DND-41 (cell line): ENCODE measurements at regions not wholly inside any gene's neighbourhood (a gene's known extent, or its start where the extent isn't known, plus 50 kb on each side); places are given as distances from the start of the nearest gene placed in this dataset.

Experiments used
- ATAC-seq: fragments of 200-7000 bp; cut with Tn5 transposase; 3 replicates; pipeline ENCODE4 v1.9.1; 2021; ENCODE audit warnings: low read depth; ENCODE audit not compliant: insufficient read depth
- DNase-seq: peaks from one replicate; pipeline ENCODE4 v3.0.0-alpha.2; 2020
- H2AFZ ChIP-seq: 2 replicates; pipeline ENCODE4 v1.6.0; 2012; ENCODE audit warnings: low read depth, low read length
- H3K27ac ChIP-seq: 2 replicates; pipeline ENCODE4 v1.5.1; 2012; ENCODE audit warnings: low read length, inconsistent platforms
- H3K27me3 ChIP-seq: fragments of 200-600 bp; sonication (generic); 2 replicates; pipeline ENCODE4 v1.6.0; 2012; ENCODE audit warnings: low read length, mild to moderate bottlenecking, inconsistent platforms; ENCODE audit not compliant: insufficient read depth, poor library complexity
- H3K36me3 ChIP-seq: 2 replicates; pipeline ENCODE4 v1.5.1; 2012; ENCODE audit warnings: low read length, inconsistent platforms; ENCODE audit not compliant: insufficient read depth
- H3K4me1 ChIP-seq: 2 replicates; pipeline ENCODE4 v1.5.1; 2012; ENCODE audit warnings: mild to moderate bottlenecking, low read length; ENCODE audit not compliant: insufficient read depth
- H3K4me2 ChIP-seq: 2 replicates; pipeline ENCODE4 v1.6.0; 2012; ENCODE audit warnings: mild to moderate bottlenecking, moderate library complexity, low read length, inconsistent platforms; ENCODE audit not compliant: insufficient read depth
- H3K4me3 ChIP-seq, 2 experiments: fragments of 200-600 bp in 1 of 2; shearing (Covaris generic) in 1 of 2; 2 replicates each; pipeline ENCODE4 v1.5.1; 2012 to 2016; ENCODE audit warnings: inconsistent platforms in 2 of 2, low read length in 2 of 2, mild to moderate bottlenecking in 2 of 2, low read depth in 1 of 2, moderate library complexity in 1 of 2
- H3K79me2 ChIP-seq: 2 replicates; pipeline ENCODE4 v1.6.0; 2012; ENCODE audit warnings: low read length, inconsistent platforms; ENCODE audit not compliant: insufficient read depth
- H3K9ac ChIP-seq: 2 replicates; pipeline ENCODE4 v1.6.0; 2012; ENCODE audit warnings: low read depth, mild to moderate bottlenecking, inconsistent platforms, low read length, moderate library complexity
- H3K9me3 ChIP-seq: 2 replicates; pipeline ENCODE4 v1.5.1; 2012; ENCODE audit warnings: low read length, moderate library complexity, mild to moderate bottlenecking, inconsistent platforms; ENCODE audit not compliant: insufficient read depth, severe bottlenecking
- H4K20me1 ChIP-seq: 2 replicates; pipeline ENCODE4 v1.6.0; 2012; ENCODE audit warnings: low read length; ENCODE audit not compliant: insufficient read depth
- EZH2 ChIP-seq: IDR thresholded peaks from 3 replicates; pipeline ENCODE4 v1.6.1; 2012; ENCODE audit warnings: borderline replicate concordance, low read depth, mild to moderate bottlenecking, moderate library complexity, low read length, inconsistent platforms; ENCODE audit not compliant: severe bottlenecking
- TF ChIP-seq, protein P1 (sequence below): IDR thresholded peaks from 2 replicates; pipeline ENCODE4 v1.5.1; 2012; ENCODE audit warnings: borderline replicate concordance, low read length, moderate library complexity, mild to moderate bottlenecking; ENCODE audit not compliant: poor library complexity, severe bottlenecking; ENCODE audit errors: extremely low read depth

GRCh38 chr6:84605298-84605697 is 159.1 kb downstream of the TBX18 start:
- no peak for ATAC-seq
- Histone ChIP-seq H2AFZ (no peak overlapping the region), H3K79me2 (no peaks in the 10 kb centered on the region), H3K27ac (no peak overlapping the region), H3K4me1 (peaks cover 6% of the 10 kb centered on the region), H4K20me1 (no peaks in the 10 kb centered on the region), H3K4me3 (no peak overlapping the region), H3K27me3 (no peaks in the 10 kb centered on the region), H3K9ac (no peak overlapping the region), H3K36me3 (no peaks in the 10 kb centered on the region), H3K4me2 (no peak overlapping the region), H3K9me3 (no peaks in the 10 kb centered on the region)
- TF ChIP-seq EZH2 = no peak
- TF ChIP-seq, protein P1, sequence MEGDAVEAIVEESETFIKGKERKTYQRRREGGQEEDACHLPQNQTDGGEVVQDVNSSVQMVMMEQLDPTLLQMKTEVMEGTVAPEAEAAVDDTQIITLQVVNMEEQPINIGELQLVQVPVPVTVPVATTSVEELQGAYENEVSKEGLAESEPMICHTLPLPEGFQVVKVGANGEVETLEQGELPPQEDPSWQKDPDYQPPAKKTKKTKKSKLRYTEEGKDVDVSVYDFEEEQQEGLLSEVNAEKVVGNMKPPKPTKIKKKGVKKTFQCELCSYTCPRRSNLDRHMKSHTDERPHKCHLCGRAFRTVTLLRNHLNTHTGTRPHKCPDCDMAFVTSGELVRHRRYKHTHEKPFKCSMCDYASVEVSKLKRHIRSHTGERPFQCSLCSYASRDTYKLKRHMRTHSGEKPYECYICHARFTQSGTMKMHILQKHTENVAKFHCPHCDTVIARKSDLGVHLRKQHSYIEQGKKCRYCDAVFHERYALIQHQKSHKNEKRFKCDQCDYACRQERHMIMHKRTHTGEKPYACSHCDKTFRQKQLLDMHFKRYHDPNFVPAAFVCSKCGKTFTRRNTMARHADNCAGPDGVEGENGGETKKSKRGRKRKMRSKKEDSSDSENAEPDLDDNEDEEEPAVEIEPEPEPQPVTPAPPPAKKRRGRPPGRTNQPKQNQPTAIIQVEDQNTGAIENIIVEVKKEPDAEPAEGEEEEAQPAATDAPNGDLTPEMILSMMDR = no peak
- DNase-seq = no peak

GRCh38 chr6:84601366-84601765 is 163.0 kb downstream of the TBX18 start:
- H3K36me3 ChIP-seq = no peaks in the 10 kb centered on the region
- no peaks in the 10 kb centered on the region for H4K20me1 ChIP-seq
- no peaks in the 10 kb centered on the region for H3K79me2 ChIP-seq
- TF ChIP-seq EZH2 = no peak
- TF ChIP-seq, protein P1 = no peak
- ATAC-seq = peak; percentile 79
- DNase-seq = peak; percentile 38
- H3K4me1 ChIP-seq = peaks cover 19% of the 10 kb centered on the region
- H3K4me2 ChIP-seq = no peak overlapping the region
- no peaks in the 10 kb centered on the region for H3K9me3 ChIP-seq
- H3K4me3 ChIP-seq = no peak overlapping the region
- H2AFZ ChIP-seq = peak overlapping the region; percentile 32; the same call in 1 of the 2 replicates
- peak overlapping the region; percentile 51; the same call in 1 of the 2 replicates for H3K27ac ChIP-seq
- H3K9ac ChIP-seq = no peak overlapping the region
- H3K27me3 ChIP-seq = no peaks in the 10 kb centered on the region

DNA sequence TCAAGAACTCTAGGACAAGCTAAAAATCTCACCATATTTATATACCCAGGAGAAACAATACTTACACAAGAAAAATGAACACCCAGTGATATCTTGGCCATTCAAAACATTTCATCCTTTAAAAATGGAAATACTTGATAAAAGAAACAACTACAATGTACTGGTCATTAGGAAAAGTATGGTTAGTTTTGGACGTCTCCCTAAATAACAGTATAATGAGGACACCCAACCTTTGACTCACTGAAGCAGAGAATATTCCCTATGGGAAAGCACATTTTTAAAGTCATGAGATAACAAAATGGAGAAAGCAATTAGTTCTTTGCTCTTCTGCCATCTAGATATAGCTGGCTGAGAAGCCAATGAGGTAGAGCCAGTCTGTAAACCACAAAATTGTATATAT is 164.4 kb downstream of the TBX18 start:
- H2AFZ ChIP-seq = no peak overlapping the region
- H3K9ac ChIP-seq = no peak overlapping the region
- no peaks in the 10 kb centered on the region for H3K79me2 ChIP-seq
- no peaks in the 10 kb centered on the region for H3K27me3 ChIP-seq
- TF ChIP-seq, protein P1 = no peak
- no peak for TF ChIP-seq EZH2
- no peak overlapping the region for H3K4me3 ChIP-seq
- no peak overlapping the region for H3K27ac ChIP-seq
- peaks cover 19% of the 10 kb centered on the region for H3K4me1 ChIP-seq
- H3K9me3 ChIP-seq = no peaks in the 10 kb centered on the region
- H3K4me2 ChIP-seq = no peak overlapping the region
- H4K20me1 ChIP-seq = no peaks in the 10 kb centered on the region
- H3K36me3 ChIP-seq = no peaks in the 10 kb centered on the region
- no peak for DNase-seq
- ATAC-seq = no peak
